H1 (cell line): ENCODE measurements at regions not wholly inside any gene's neighbourhood (a gene's known extent, or its start where the extent isn't known, plus 50 kb on each side); places are given as distances from the start of the nearest gene placed in this dataset.

Experiments
- CTCF ChIA-PET: fragments of 300-600 bp; sonication (Branson Sonifier 250); formaldehyde crosslinking; loops from one replicate; lab custom pipeline; 2021; ENCODE audit not compliant: partially characterized antibody; lab: Charles Lee
- POLR2A ChIA-PET: fragments of 300-600 bp; sonication (Branson Sonifier 250); formaldehyde crosslinking; loops from one replicate; lab custom pipeline; 2021; ENCODE audit warnings: inconsistent platforms; ENCODE audit not compliant: partially characterized antibody; lab: Charles Lee
- DNase-seq, 2 experiments: peaks; one replicate each; pipeline versions ENCODE4 v3.0.0 to v3.0.0-alpha.2; 2010 to 2022; ENCODE audit warnings: low spot score in 2 of 2, low read depth in 1 of 2, mixed read lengths in 1 of 2
- FAIRE-seq: peaks from 2 replicates; lab custom pipeline; 2011; peaks lifted over from hg19 to GRCh38; lab: Jason Lieb, UNC
- H2AFZ ChIP-seq: 2 replicates; pipeline ENCODE4 v1.8.1; 2012; ENCODE audit warnings: low read length, inconsistent platforms
- H2AK5ac ChIP-seq: 2 replicates; pipeline ENCODE4 v1.6.1; 2013; ENCODE audit warnings: low read depth, low read length
- H2BK120ac ChIP-seq: replicated peaks from 2 replicates; pipeline ENCODE3; 2013; ENCODE audit warnings: low read depth, low read length, inconsistent platforms
- H2BK12ac ChIP-seq: 2 replicates; pipeline ENCODE4 v1.6.1; 2013; ENCODE audit warnings: low read depth, low read length
- H2BK15ac ChIP-seq: 2 replicates; pipeline ENCODE4 v1.6.1; 2013; ENCODE audit warnings: low read length
- H2BK20ac ChIP-seq: 2 replicates; pipeline ENCODE4 v1.6.1; 2013; ENCODE audit warnings: low read length
- H2BK5ac ChIP-seq: 2 replicates; pipeline ENCODE4 v1.6.1; 2013; ENCODE audit warnings: low read depth, low read length
- H3K14ac ChIP-seq: 2 replicates; pipeline ENCODE4 v1.6.1; 2013; ENCODE audit warnings: inconsistent platforms; ENCODE audit not compliant: insufficient read length
- H3K18ac ChIP-seq: 2 replicates; pipeline ENCODE4 v1.6.1; 2013; ENCODE audit warnings: low read length; ENCODE audit errors: extremely low read depth
- H3K23ac ChIP-seq: 2 replicates; pipeline ENCODE4 v1.6.1; 2013; ENCODE audit warnings: inconsistent platforms; ENCODE audit not compliant: insufficient read length
- H3K23me2 ChIP-seq: 2 replicates; pipeline ENCODE4 v1.6.1; 2013; ENCODE audit warnings: low read depth, low read length
- H3K27ac ChIP-seq: 2 replicates; pipeline ENCODE4 v1.6.1; 2011; ENCODE audit warnings: low read depth, low read length, inconsistent platforms
- H3K27me3 ChIP-seq, 4 experiments: replicated peaks in 1 of 4; 1 replicate in 1 of 4; 2 replicates in 3 of 4; pipeline versions ENCODE4 v1.6.1 to v1.8.1; 2011 to 2013; ENCODE audit warnings: low read length in 3 of 4, mild to moderate bottlenecking in 3 of 4, inconsistent platforms in 2 of 4, mixed read lengths in 2 of 4, moderate library complexity in 1 of 4; ENCODE audit not compliant: control insufficient read depth in 3 of 4, insufficient read depth in 3 of 4; ENCODE audit errors: extremely low read depth in 1 of 4
- H3K36me3 ChIP-seq, 4 experiments: 2 replicates each; pipeline versions ENCODE4 v1.6.1 to v1.8.1; 2011 to 2013; ENCODE audit warnings: mild to moderate bottlenecking in 4 of 4, low read length in 3 of 4, moderate library complexity in 2 of 4, control low read depth in 1 of 4, inconsistent platforms in 1 of 4; ENCODE audit not compliant: insufficient read depth in 4 of 4, control insufficient read depth in 2 of 4
- H3K4ac ChIP-seq: replicated peaks from 2 replicates; pipeline ENCODE3; 2013; ENCODE audit warnings: low read length, low read depth, mixed read lengths, inconsistent platforms; ENCODE audit not compliant: insufficient read length
- H3K4me1 ChIP-seq, 4 experiments: replicated peaks in 1 of 4; 1 replicate in 1 of 4; 2 replicates in 3 of 4; pipeline versions ENCODE4 v1.6.1 to v1.8.1; 2011 to 2013; ENCODE audit warnings: low read length in 3 of 4, inconsistent platforms in 2 of 4, mixed read lengths in 1 of 4; ENCODE audit not compliant: insufficient read depth in 4 of 4, control insufficient read depth in 3 of 4
- H3K4me2 ChIP-seq, 2 experiments: 2 replicates each; pipeline versions ENCODE4 v1.6.1 to v1.8.1; 2011 to 2013; ENCODE audit warnings: low read depth in 2 of 2, low read length in 2 of 2, control low read depth in 1 of 2, inconsistent platforms in 1 of 2, mild to moderate bottlenecking in 1 of 2; ENCODE audit not compliant: insufficient read depth in 1 of 2
- H3K4me3 ChIP-seq, 4 experiments: fragments of 200-600, 300-600 bp in 1 of 4; sonication (generic), shearing (Covaris generic), sonication (Bioruptor Twin) in 1 of 4; 2 replicates each; pipeline versions ENCODE4 v1.5.1 to v1.8.1; 2011 to 2016; ENCODE audit warnings: low read length in 4 of 4, low read depth in 3 of 4, control low read depth in 2 of 4, inconsistent platforms in 2 of 4, mild to moderate bottlenecking in 2 of 4, mixed read lengths in 1 of 4, moderate library complexity in 1 of 4; ENCODE audit not compliant: insufficient read depth in 2 of 4; ENCODE audit errors: extremely low read depth in 1 of 4
- H3K56ac ChIP-seq: replicated peaks from 2 replicates; pipeline ENCODE3; 2013; ENCODE audit warnings: low read depth, mild to moderate bottlenecking, mixed read lengths, low read length, inconsistent platforms; ENCODE audit not compliant: insufficient read length
- H3K79me1 ChIP-seq: 2 replicates; pipeline ENCODE4 v1.6.1; 2013; ENCODE audit warnings: low read depth, low read length, control low read depth
- H3K79me2 ChIP-seq, 2 experiments: 2 replicates each; pipeline versions ENCODE4 v1.6.1 to v1.8.1; 2012 to 2013; ENCODE audit warnings: low read length in 2 of 2, mild to moderate bottlenecking in 2 of 2, inconsistent platforms in 1 of 2; ENCODE audit not compliant: insufficient read depth in 2 of 2, control insufficient read depth in 1 of 2
- H3K9ac ChIP-seq, 4 experiments: replicated peaks in 1 of 4; 1 replicate in 1 of 4; 2 replicates in 3 of 4; pipeline versions ENCODE4 v1.6.1 to v1.8.1; 2011 to 2013; ENCODE audit warnings: low read depth in 3 of 4, low read length in 3 of 4, control low read depth in 2 of 4, mild to moderate bottlenecking in 2 of 4, moderate library complexity in 2 of 4, inconsistent platforms in 1 of 4; ENCODE audit errors: extremely low read depth in 1 of 4
- H3K9me3 ChIP-seq, 2 experiments: 2 replicates each; pipeline versions ENCODE4 v1.6.1 to v1.8.1; 2012 to 2013; ENCODE audit warnings: mild to moderate bottlenecking in 2 of 2, moderate library complexity in 2 of 2, control low read depth in 1 of 2, inconsistent platforms in 1 of 2, low read depth in 1 of 2, low read length in 1 of 2, mixed read lengths in 1 of 2; ENCODE audit not compliant: insufficient read depth in 2 of 2
- H4K20me1 ChIP-seq, 2 experiments: replicated peaks in 1 of 2; 2 replicates each; pipeline versions ENCODE3 to v1.8.1; 2011 to 2013; ENCODE audit warnings: inconsistent platforms in 2 of 2, low read length in 2 of 2, mild to moderate bottlenecking in 1 of 2; ENCODE audit not compliant: insufficient read depth in 2 of 2, control insufficient read depth in 1 of 2
- H4K5ac ChIP-seq: 2 replicates; pipeline ENCODE4 v1.6.1; 2013; ENCODE audit warnings: low read length, low read depth, mixed read lengths, inconsistent platforms; ENCODE audit not compliant: insufficient read length
- H4K8ac ChIP-seq: 2 replicates; pipeline ENCODE4 v1.8.0; 2013; ENCODE audit warnings: mild to moderate bottlenecking, moderate library complexity, low read length, inconsistent platforms; ENCODE audit not compliant: insufficient read depth; ENCODE audit errors: extremely low read depth
- H4K91ac ChIP-seq: replicated peaks from 2 replicates; pipeline ENCODE3; 2013; ENCODE audit warnings: low read length, mixed read lengths, inconsistent platforms; ENCODE audit not compliant: insufficient read length
- ATF2 ChIP-seq: IDR thresholded peaks from 2 replicates; pipeline ENCODE4 v1.6.1; 2012; ENCODE audit warnings: low read length, inconsistent platforms
- BCL11A ChIP-seq, 2 experiments: IDR thresholded peaks; one replicate each; pipeline ENCODE4 v1.6.1; 2011; ENCODE audit warnings: low read depth in 2 of 2, low read length in 2 of 2, mild to moderate bottlenecking in 2 of 2
- EGR1 ChIP-seq: IDR thresholded peaks from 2 replicates; pipeline ENCODE4 v1.6.1; 2011; ENCODE audit warnings: low read depth, low read length, borderline replicate concordance
- GABPA ChIP-seq: IDR thresholded peaks from 2 replicates; pipeline ENCODE4 v1.6.1; 2011; ENCODE audit warnings: mild to moderate bottlenecking, low read length, moderate library complexity, borderline replicate concordance; ENCODE audit not compliant: insufficient read depth
- GTF2F1 ChIP-seq: IDR thresholded peaks from 2 replicates; pipeline ENCODE4 v1.6.1; 2012; ENCODE audit warnings: low read depth, low read length, improper control_type of control experiment, borderline replicate concordance
- JUN ChIP-seq: IDR thresholded peaks from 2 replicates; pipeline ENCODE4 v1.6.1; 2011; ENCODE audit warnings: low read depth, mild to moderate bottlenecking, improper control_type of control experiment, low read length
- POU5F1 ChIP-seq: IDR thresholded peaks from 2 replicates; pipeline ENCODE4 v1.6.1; 2011; ENCODE audit warnings: low read depth, mild to moderate bottlenecking, low read length, moderate library complexity
- RAD21 ChIP-seq, 2 experiments: IDR thresholded peaks in 1 of 2; conservative IDR thresholded peaks in 1 of 2; 2 replicates each; pipeline ENCODE4 v1.6.1; 2011; ENCODE audit warnings: low read depth in 2 of 2, low read length in 2 of 2, improper control_type of control experiment in 1 of 2, inconsistent platforms in 1 of 2, mild to moderate bottlenecking in 1 of 2, moderate library complexity in 1 of 2
- SP4 ChIP-seq: IDR thresholded peaks from 2 replicates; pipeline ENCODE4 v1.6.1; 2012; ENCODE audit warnings: low read length, inconsistent platforms
- SRF ChIP-seq: IDR thresholded peaks from 2 replicates; pipeline ENCODE4 v1.6.1; 2011; ENCODE audit warnings: mild to moderate bottlenecking, low read depth, low read length, moderate library complexity
- TAF1 ChIP-seq: IDR thresholded peaks from 2 replicates; pipeline ENCODE4 v1.6.1; 2011; ENCODE audit warnings: mild to moderate bottlenecking, low read depth, low read length
- TBP ChIP-seq: IDR thresholded peaks from 2 replicates; pipeline ENCODE4 v1.6.1; 2011; ENCODE audit warnings: low read depth, low read length, improper control_type of control experiment
- TEAD4 ChIP-seq: IDR thresholded peaks from 2 replicates; pipeline ENCODE4 v1.6.1; 2012; ENCODE audit warnings: low read depth, low read length, inconsistent platforms, mixed read lengths
- WGBS, 2 experiments: shearing (Covaris generic) in 1 of 2; methylation state at CpG; one replicate each; pipeline versions ENCODE4 v1.1.6 to v1.1.7; 2013 to 2015; ENCODE audit warnings: low lambda C conversion rate in 2 of 2, mixed read lengths in 2 of 2, inconsistent platforms in 1 of 2, low coverage in 1 of 2, missing lambda C conversion rate in 1 of 2; ENCODE audit not compliant: insufficient replicate concordance in 2 of 2, insufficient coverage in 1 of 2, insufficient read length in 1 of 2; ENCODE audit errors: extremely low coverage in 1 of 2, missing lambda C conversion rate in 1 of 2; 5-methylcytosine and 5-hydroxymethylcytosine counted together

- no peak overlapping the region for H3K27ac ChIP-seq
- no peak overlapping the region for H2AK5ac ChIP-seq
- H2BK15ac ChIP-seq = no peak overlapping the region
- no peaks in the 10 kb centered on the region for H4K20me1 ChIP-seq
- 95% methylated on average over 13 of the region's 32 CpGs; no CpG with 5 or more reads in 1 of the 2 experiments for WGBS, 2 experiments
- H4K8ac ChIP-seq = no peak overlapping the region
- no peak overlapping the region for H3K9ac ChIP-seq
- no peak overlapping the region for H2BK5ac ChIP-seq
- H4K5ac ChIP-seq = no peak overlapping the region
- no peak overlapping the region for H3K18ac ChIP-seq
- CTCF ChIA-PET = interaction anchor here (1.0 to 2.3 kb wide), 3 partner anchors 30 to 1279 kb away, joined by 3 to 8 read pairs (median 3); no protein-coding TSS in a partner anchor
- H3K14ac ChIP-seq = no peak overlapping the region
- H3K79me1 ChIP-seq = no peaks in the 10 kb centered on the region
- no peaks in the 10 kb centered on the region for H3K23me2 ChIP-seq
- no peak overlapping the region for H3K4ac ChIP-seq
- H2BK12ac ChIP-seq = no peak overlapping the region
- POLR2A ChIA-PET = no interaction called here
- no peaks in the 10 kb centered on the region for H3K36me3 ChIP-seq
- DNase-seq (no peak), FAIRE-seq (no peak)
- H3K56ac ChIP-seq = no peak overlapping the region
- no peak overlapping the region for H2BK20ac ChIP-seq
- no peaks in the 10 kb centered on the region for H3K27me3 ChIP-seq
- H3K4me1 ChIP-seq = no peaks in the 10 kb centered on the region
- no peak overlapping the region for H3K4me2 ChIP-seq
- no peak overlapping the region for H2AFZ ChIP-seq
- H3K23ac ChIP-seq = no peak overlapping the region
- peaks cover 0 to 4% of the 10 kb centered on the region in 2 experiments; a peak in 1 of 4 replicates for H3K9me3 ChIP-seq
- no peak overlapping the region for H4K91ac ChIP-seq
- no peak overlapping the region for H2BK120ac ChIP-seq
- no peak overlapping the region for H3K4me3 ChIP-seq
- H3K79me2 ChIP-seq = no peaks in the 10 kb centered on the region
- TF ChIP-seq ATF2 = no peak
- no peak for TF ChIP-seq BCL11A (IDR thresholded peaks at IDR 0.05; ENCODE audit: low read depth in 2 of 2, low read length in 2 of 2)
- no peak for TF ChIP-seq SRF
- TF ChIP-seq TBP = no peak
- TF ChIP-seq GABPA = no peak
- no peak for TF ChIP-seq POU5F1
- no peak for TF ChIP-seq EGR1
- TF ChIP-seq RAD21 (IDR thresholded peaks at IDR 0.05 in 1 of 2, conservative IDR thresholded peaks at IDR 0.05 in 1 of 2; ENCODE audit: low read depth in 2 of 2, low read length in 2 of 2) = no peak
- TF ChIP-seq TEAD4 = no peak
- no peak for TF ChIP-seq JUN
- no peak for TF ChIP-seq GTF2F1
- TF ChIP-seq TAF1 = no peak
- no peak for TF ChIP-seq SP4
Measured at GRCh38 chr12:90823859-90824258, 131.1 kb downstream of the CCER1 start.
